NB4 (cell line): ENCODE measurements at regions not wholly inside any gene's neighbourhood (a gene's known extent, or its start where the extent isn't known, plus 50 kb on each side); places are given as distances from the start of the nearest gene placed in this dataset.
"Not testable (repeated sequence)": the region's sequence is repeated elsewhere in the genome, so short reads cannot be mapped to it uniquely, and the experiment has no call there.

Experiments used
- DNase-seq: peaks from one replicate; pipeline ENCODE4 v3.0.0; 2010; ENCODE audit warnings: low read depth
- H3K4me3 ChIP-seq: one replicate; pipeline ENCODE4 v1.5.1; 2011; ENCODE audit warnings: mild to moderate bottlenecking, low read depth, low read length, moderate library complexity
- MYC ChIP-seq: IDR thresholded peaks from 2 replicates; pipeline ENCODE4 v1.6.1; 2011; ENCODE audit warnings: low read depth, low read length
- POLR2A ChIP-seq: IDR thresholded peaks from 2 replicates; pipeline ENCODE4 v1.6.1; 2011; ENCODE audit warnings: mild to moderate bottlenecking; ENCODE audit not compliant: insufficient read length; ENCODE audit errors: extremely low read depth
- TF ChIP-seq, protein P1 (sequence below): IDR thresholded peaks from 2 replicates; pipeline ENCODE4 v1.6.1; 2011; ENCODE audit warnings: low read depth, low read length
- TF ChIP-seq, protein P2 (sequence below): IDR thresholded peaks from one replicate; pipeline ENCODE4 v1.5.1; 2012; ENCODE audit warnings: low read depth, low read length

DNA sequence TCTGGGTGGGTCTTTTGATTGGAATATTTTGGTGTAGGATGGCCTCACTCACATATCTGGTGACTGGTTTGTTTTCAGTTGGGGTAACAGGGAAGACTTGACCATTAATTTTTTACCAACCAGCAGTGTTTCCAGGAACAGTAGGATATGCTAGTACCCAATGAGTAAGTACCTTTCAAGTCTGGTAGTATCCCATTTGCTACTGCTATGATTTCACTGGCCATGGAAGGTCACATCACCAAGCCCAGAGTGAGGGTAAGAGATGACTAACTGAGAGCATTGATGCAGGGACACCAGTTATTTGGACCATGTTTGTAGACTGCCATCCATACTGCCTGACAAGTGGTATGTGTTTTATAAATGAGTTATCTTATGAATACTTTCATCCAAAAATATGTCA is 277.7 kb downstream of the MAP2K6 start:
- TF ChIP-seq, protein P1, sequence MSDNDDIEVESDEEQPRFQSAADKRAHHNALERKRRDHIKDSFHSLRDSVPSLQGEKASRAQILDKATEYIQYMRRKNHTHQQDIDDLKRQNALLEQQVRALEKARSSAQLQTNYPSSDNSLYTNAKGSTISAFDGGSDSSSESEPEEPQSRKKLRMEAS, result no peak
- TF ChIP-seq MYC (no peak), POLR2A (no peak)
- TF ChIP-seq, protein P2, sequence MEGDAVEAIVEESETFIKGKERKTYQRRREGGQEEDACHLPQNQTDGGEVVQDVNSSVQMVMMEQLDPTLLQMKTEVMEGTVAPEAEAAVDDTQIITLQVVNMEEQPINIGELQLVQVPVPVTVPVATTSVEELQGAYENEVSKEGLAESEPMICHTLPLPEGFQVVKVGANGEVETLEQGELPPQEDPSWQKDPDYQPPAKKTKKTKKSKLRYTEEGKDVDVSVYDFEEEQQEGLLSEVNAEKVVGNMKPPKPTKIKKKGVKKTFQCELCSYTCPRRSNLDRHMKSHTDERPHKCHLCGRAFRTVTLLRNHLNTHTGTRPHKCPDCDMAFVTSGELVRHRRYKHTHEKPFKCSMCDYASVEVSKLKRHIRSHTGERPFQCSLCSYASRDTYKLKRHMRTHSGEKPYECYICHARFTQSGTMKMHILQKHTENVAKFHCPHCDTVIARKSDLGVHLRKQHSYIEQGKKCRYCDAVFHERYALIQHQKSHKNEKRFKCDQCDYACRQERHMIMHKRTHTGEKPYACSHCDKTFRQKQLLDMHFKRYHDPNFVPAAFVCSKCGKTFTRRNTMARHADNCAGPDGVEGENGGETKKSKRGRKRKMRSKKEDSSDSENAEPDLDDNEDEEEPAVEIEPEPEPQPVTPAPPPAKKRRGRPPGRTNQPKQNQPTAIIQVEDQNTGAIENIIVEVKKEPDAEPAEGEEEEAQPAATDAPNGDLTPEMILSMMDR, result no peak
- H3K4me3 ChIP-seq, result no peak overlapping the region
- DNase-seq, result no peak

DNA sequence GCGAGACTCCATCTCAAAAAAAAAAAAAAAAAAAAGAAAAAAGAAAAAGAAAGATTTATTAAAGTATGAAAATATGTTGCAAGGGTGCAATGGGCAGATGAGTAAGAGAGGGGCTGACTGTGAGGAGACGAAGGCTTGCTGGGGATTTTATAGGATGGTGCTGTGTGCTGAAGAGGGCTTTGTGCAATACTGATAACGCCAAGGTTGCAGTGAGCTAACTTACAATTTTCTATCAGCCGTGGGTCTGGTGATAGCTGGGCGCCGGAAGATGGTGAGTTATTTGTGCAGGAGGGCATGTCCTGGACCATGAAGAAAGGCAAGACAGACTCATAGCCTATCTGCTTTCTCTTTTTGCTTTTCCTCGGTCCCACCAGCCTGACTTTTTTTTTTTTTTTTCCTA is 281.1 kb downstream of the MAP2K6 start:
- TF ChIP-seq, protein P2, result no peak
- TF ChIP-seq POLR2A, result no peak
- no peak for DNase-seq
- no peak overlapping the region for H3K4me3 ChIP-seq

DNA sequence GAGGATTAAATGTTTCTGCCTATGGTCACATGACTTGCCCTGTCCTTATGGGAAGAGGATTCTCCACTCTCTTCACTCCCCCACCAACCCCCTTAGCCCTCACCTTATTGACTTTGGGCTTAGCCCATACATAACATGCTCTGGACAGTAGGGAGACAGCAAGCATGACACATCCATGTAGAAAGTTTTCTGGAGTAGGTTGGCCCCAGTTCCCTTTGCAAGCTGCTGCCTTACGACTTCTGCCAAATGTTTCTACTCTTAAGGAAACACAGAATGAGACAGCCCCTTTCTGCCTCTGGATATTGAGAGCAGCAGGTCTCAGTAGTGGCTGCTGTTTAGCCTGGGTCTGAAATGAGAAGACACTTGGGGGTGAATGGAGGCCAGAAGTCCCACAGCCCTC is 282.2 kb downstream of the MAP2K6 start:
- DNase-seq, result no peak
- TF ChIP-seq, protein P2, result no peak
- TF ChIP-seq, protein P1, result no peak
- TF ChIP-seq POLR2A (no peak), MYC (no peak)
- no peak overlapping the region for H3K4me3 ChIP-seq

DNA sequence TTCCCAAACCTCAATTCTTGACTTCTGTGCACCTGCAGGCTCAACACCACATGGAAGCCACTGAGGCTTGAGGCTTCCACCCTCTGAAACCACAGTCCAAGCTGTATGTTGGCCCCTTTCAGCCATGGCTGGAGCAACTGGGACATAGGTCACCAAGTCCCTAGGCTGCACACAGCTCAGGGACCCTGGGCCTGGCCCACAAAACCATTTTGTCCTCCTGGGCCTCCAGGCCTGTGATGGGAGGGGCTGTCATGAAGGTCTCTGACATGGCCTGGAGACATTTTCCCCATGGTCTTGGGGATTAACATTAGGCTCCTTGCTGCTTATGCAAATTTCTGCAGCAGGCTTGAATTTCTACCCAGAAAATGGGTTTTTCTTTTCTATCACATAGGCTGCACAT is 283.9 kb downstream of the MAP2K6 start:
- DNase-seq, H3K4me3 ChIP-seq: not testable (repeated sequence)

DNA sequence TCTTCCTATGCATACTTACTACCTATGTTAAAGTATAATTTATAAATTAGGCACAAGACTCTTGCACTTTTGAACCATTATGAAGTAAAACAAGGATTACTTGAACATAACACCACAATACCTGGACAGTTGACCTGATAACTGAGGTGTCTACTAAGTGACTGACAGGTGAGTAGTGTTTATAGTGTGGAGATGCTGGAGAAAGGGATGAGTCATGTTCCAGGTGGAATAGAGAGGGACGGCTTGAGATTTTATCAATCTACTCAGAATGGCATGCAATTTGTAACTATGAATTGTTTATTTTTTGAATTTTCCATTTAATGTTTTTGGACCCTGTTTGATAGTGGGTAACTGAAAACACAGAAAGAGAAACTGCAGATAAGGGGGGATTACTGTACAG is 287.6 kb downstream of the MAP2K6 start:
- DNase-seq, result no peak
- TF ChIP-seq, protein P2, result no peak
- no peak for TF ChIP-seq MYC
- TF ChIP-seq, protein P1, result no peak
- no peak for TF ChIP-seq POLR2A
- no peak overlapping the region for H3K4me3 ChIP-seq

DNA sequence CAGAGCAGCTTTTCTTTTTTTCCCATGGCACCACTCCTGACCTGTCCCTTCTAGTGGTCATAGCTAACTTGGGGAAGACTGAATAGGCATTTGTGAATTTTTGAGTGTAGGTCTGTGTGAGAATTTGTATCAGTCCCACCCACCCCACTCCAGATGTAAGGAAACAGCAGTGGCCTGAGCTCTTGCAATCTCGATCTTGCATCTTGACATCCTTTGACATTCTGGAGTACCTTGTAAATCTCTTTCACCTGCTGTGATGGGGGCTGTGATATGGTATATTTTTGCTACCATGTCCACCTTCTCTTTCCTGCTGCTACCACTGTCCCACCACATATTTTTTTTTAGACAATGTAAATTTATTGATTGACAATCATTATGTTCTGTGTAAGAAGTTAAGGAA is 289.3 kb downstream of the MAP2K6 start:
- TF ChIP-seq, protein P1, result no peak
- TF ChIP-seq, protein P2, result no peak
- TF ChIP-seq POLR2A (no peak), MYC (no peak)
- no peak overlapping the region for H3K4me3 ChIP-seq
- DNase-seq, result no peak
